ENCODE measurements at regions not wholly inside any gene's neighbourhood (a gene's known extent, or its start where the extent isn't known, plus 50 kb on each side); places are given as distances from the start of the nearest gene placed in this dataset.

GRCh38 chr18:41751652-41752051 lies 203.4 kb upstream of the PIK3C3 start:
- TF ChIP-seq EZH2 (IDR thresholded peaks at IDR 0.05; ENCODE audit: insufficient read depth, low read length) (no peak), CTCF (IDR thresholded peaks at IDR 0.05; ENCODE audit: insufficient read depth, low read depth, low read length) (no peak)
